ENCODE measurements at regions not wholly inside any gene's neighbourhood (a gene's known extent, or its start where the extent isn't known, plus 50 kb on each side); places are given as distances from the start of the nearest gene placed in this dataset.
"Not testable (repeated sequence)": the region's sequence is repeated elsewhere in the genome, so short reads cannot be mapped to it uniquely, and the experiment has no call there.

DNA sequence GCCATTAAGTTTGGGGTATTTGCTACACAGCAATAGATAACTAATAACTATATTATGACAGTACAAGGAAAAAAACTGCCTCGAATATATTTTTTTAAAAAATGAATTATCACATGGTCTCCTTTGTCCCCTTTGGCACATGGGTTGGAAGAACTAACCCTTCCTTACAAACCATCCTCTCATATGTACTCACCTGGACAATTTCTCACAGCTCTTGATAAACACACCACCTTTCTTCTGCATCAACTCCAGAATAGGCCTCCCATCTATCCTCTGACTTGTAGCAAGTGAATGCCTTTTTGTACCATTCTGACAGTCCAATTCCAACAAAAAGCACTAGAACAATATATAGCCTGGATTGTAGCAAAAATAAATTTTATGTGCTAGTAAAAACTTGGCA, 78.7 kb upstream of the LARP1 start:
- H3K9ac ChIP-seq (ENCODE audit: low read length), result no peak overlapping the region
- no peak overlapping the region for H3K27ac ChIP-seq (ENCODE audit: low read depth, low read length)
- H3K4me3 ChIP-seq (ENCODE audit: low read length), result no peak overlapping the region
- H3K27me3 ChIP-seq (ENCODE audit: control insufficient read depth, insufficient read depth, low read length), result no peaks in the 10 kb centered on the region
- no peaks in the 10 kb centered on the region for H3K36me3 ChIP-seq (ENCODE audit: control insufficient read depth, insufficient read depth, low read length)
- H3K4me1 ChIP-seq (ENCODE audit: control insufficient read depth, insufficient read depth, low read length), result no peaks in the 10 kb centered on the region

- Histone ChIP-seq H3K4me3 (ENCODE audit: low read length) (no peak overlapping the region), H3K9ac (ENCODE audit: low read length) (no peak overlapping the region), H3K27ac (ENCODE audit: low read depth, low read length) (no peak overlapping the region), H3K36me3 (ENCODE audit: control insufficient read depth, insufficient read depth, low read length) (no peaks in the 10 kb centered on the region), H3K4me1 (ENCODE audit: control insufficient read depth, insufficient read depth, low read length) (no peaks in the 10 kb centered on the region), H3K27me3 (ENCODE audit: control insufficient read depth, insufficient read depth, low read length) (no peaks in the 10 kb centered on the region)
These were observed 81.1 kb upstream of the LARP1 start for GRCh38 chr5:154674029-154674428.

DNA sequence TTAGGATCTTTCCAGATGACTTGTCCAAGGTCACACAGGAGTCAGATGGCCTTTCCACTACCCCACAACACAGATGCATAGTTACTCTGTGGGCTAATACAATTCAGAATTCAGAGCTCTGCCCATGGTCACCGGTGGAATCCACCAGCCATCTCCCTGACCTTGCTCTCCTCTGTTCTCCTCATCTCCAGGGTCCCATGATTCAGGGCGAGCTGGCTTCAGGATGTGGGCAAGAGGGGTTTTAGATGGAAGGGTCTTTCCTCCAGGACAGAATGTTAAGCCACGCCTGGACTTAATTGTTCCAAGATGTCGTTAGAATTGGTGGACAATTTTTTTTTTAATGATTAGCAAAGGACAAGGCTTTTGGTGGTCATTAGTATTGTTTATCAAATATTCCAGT, 81.7 kb upstream of the LARP1 start:
- Histone ChIP-seq H3K27me3 (ENCODE audit: control insufficient read depth, insufficient read depth, low read length) (no peaks in the 10 kb centered on the region), H3K4me1 (ENCODE audit: control insufficient read depth, insufficient read depth, low read length) (no peaks in the 10 kb centered on the region), H3K27ac (ENCODE audit: low read depth, low read length) (no peak overlapping the region)

DNA sequence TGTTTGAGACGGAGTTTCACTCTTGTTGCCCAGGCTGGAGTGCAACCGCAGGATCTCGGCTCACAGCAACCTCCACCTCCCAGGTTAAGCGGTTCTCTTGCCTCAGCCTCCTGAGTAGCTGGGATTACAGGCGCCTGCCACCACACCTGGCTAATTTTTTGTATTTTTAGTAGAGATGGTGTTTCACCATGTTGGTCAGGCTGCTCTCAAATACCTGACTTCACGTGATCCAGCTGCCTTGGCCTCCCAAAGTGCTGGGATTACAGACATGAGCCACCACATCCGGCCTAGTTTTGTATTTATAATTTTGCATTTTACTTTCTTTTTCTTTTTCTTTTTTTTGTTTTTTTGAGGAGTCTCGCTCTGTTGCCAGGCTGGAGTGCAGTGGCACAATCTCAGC, 85.3 kb upstream of the LARP1 start:
- H3K27ac ChIP-seq (ENCODE audit: low read depth, low read length); H3K9ac ChIP-seq (ENCODE audit: low read length); H3K36me3 ChIP-seq (ENCODE audit: control insufficient read depth, insufficient read depth, low read length); H3K27me3 ChIP-seq (ENCODE audit: control insufficient read depth, insufficient read depth, low read length); H3K4me3 ChIP-seq (ENCODE audit: low read length); H3K4me1 ChIP-seq (ENCODE audit: control insufficient read depth, insufficient read depth, low read length): not testable (repeated sequence)

More for the DNA sequence above, 81.7 kb upstream of the LARP1 start:
- no peak overlapping the region for H3K4me3 ChIP-seq (ENCODE audit: low read length)
- H3K9ac ChIP-seq (ENCODE audit: low read length), result no peak overlapping the region
- no peaks in the 10 kb centered on the region for H3K36me3 ChIP-seq (ENCODE audit: control insufficient read depth, insufficient read depth, low read length)

DNA sequence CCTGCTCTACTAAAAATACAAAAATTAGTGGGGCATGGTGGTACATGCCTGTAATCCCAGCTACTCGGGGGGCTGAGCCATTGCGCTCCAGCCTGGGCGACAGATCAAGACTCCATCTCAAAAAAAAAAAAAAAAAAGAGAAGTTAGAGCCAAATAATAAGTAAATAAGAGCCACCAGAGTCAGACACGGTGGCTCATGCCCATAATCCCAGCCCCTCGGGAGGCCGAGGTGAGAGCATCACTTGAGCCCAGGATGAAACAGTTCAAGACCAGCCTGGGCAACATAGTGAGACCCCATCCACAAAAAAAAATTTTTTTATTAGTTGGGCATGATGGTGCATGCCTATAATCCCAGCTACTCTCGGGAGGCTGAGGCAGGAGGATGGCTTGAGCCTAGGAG, 85.8 kb upstream of the LARP1 start:
- Histone ChIP-seq H3K9ac (ENCODE audit: low read length) (no peak overlapping the region), H3K27me3 (ENCODE audit: control insufficient read depth, insufficient read depth, low read length) (no peaks in the 10 kb centered on the region), H3K36me3 (ENCODE audit: control insufficient read depth, insufficient read depth, low read length) (no peaks in the 10 kb centered on the region), H3K4me1 (ENCODE audit: control insufficient read depth, insufficient read depth, low read length) (no peaks in the 10 kb centered on the region), H3K4me3 (ENCODE audit: low read length) (no peak overlapping the region), H3K27ac (ENCODE audit: low read depth, low read length) (no peak overlapping the region)

- Histone ChIP-seq H3K9ac (ENCODE audit: low read length) (no peak overlapping the region), H3K36me3 (ENCODE audit: control insufficient read depth, insufficient read depth, low read length) (no peaks in the 10 kb centered on the region)
These were observed 90.3 kb upstream of the LARP1 start for GRCh38 chr5:154664869-154665268.

GRCh38 chr5:154663424-154663823, 91.8 kb upstream of the LARP1 start:
- no peaks in the 10 kb centered on the region for H3K36me3 ChIP-seq (ENCODE audit: control insufficient read depth, insufficient read depth, low read length)
- no peak overlapping the region for H3K4me3 ChIP-seq (ENCODE audit: low read length)
- no peaks in the 10 kb centered on the region for H3K27me3 ChIP-seq (ENCODE audit: control insufficient read depth, insufficient read depth, low read length)
- H3K4me1 ChIP-seq (ENCODE audit: control insufficient read depth, insufficient read depth, low read length), result no peaks in the 10 kb centered on the region
- no peak overlapping the region for H3K9ac ChIP-seq (ENCODE audit: low read length)
- no peak overlapping the region for H3K27ac ChIP-seq (ENCODE audit: low read depth, low read length)

More at GRCh38 chr5:154664869-154665268, 90.3 kb upstream of the LARP1 start:
- Histone ChIP-seq H3K4me1 (ENCODE audit: control insufficient read depth, insufficient read depth, low read length) (no peaks in the 10 kb centered on the region), H3K27ac (ENCODE audit: low read depth, low read length) (no peak overlapping the region), H3K4me3 (ENCODE audit: low read length) (no peak overlapping the region), H3K27me3 (ENCODE audit: control insufficient read depth, insufficient read depth, low read length) (no peaks in the 10 kb centered on the region)

DNA sequence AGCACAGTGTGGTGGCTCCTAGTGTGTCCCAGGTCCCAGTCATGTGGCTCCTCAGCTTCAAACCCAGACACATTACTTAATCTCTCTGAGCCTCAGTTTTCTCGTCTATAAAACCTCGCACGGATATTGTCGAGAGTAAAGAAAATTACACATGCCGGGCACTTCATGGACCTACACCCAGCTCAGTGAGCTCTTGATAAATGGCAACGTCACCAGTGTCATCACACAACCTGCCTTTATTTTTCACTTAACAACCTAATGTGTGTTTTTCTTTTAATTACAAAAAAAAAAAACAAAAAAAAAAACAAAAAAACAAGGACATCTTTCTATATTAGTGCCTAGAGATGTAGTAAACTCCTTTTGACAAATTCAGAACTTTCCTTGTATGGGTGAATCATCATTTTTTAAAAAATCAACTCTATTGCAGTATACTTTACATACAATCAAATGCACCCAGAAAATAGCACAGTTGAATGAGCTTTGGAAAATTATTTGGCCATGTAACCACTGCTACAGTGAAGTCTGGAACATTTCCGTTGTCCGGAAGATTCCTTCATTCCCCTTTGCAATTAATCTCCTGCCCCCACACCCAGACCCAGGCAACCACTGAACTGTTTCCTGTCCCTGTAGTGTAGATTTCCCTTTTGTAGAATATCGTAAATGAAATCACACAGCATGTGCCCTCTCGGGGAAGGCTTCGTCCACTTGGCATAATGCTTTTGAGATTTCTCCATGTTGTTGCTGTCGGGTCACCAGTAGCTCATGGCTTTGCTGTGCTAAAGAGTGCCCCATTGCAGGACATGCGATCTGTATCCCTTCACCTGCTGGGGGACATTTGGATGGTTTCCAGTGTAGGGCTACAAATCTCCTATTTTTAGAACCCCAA, 100.4 kb upstream of the LARP1 start:
- H3K27me3 ChIP-seq (ENCODE audit: control insufficient read depth, insufficient read depth, low read length), result no peaks in the 10 kb centered on the region
- H3K4me1 ChIP-seq (ENCODE audit: control insufficient read depth, insufficient read depth, low read length), result no peaks in the 10 kb centered on the region
- no peak overlapping the region for H3K27ac ChIP-seq (ENCODE audit: low read depth, low read length)
- H3K9ac ChIP-seq (ENCODE audit: low read length), result no peak overlapping the region
- peak overlapping the region; percentile 21 for H3K4me3 ChIP-seq (ENCODE audit: low read length)
- H3K36me3 ChIP-seq (ENCODE audit: control insufficient read depth, insufficient read depth, low read length), result no peaks in the 10 kb centered on the region

GRCh38 chr5:154653764-154654485, 101.3 kb upstream of the LARP1 start:
- H3K4me1 ChIP-seq (ENCODE audit: control insufficient read depth, insufficient read depth, low read length), result no peaks in the 10 kb centered on the region
- peak overlapping the region; percentile 21 for H3K4me3 ChIP-seq (ENCODE audit: low read length)
- no peaks in the 10 kb centered on the region for H3K27me3 ChIP-seq (ENCODE audit: control insufficient read depth, insufficient read depth, low read length)
- H3K36me3 ChIP-seq (ENCODE audit: control insufficient read depth, insufficient read depth, low read length), result no peaks in the 10 kb centered on the region
- H3K27ac ChIP-seq (ENCODE audit: low read depth, low read length), result no peak overlapping the region
- H3K9ac ChIP-seq (ENCODE audit: low read length), result no peak overlapping the region

DNA sequence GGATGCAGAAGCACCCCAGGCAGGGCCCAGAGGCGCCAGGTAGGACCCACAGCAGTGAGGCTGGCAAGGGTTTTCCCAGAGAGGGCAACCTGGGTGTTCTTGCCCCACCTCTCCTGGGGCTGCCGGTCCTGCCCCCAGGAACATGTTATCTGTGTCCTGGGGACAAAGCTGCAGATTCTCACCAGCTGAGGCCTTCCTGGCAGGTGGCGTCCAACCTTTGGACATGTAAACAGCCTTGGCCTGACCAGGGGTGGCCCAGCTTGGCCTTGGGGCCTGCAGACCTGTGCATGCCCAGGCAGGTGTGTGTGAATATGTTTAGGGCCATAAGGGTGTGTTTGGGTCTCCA, 101.8 kb upstream of the LARP1 start:
- Histone ChIP-seq H3K9ac (ENCODE audit: low read length) (no peak overlapping the region), H3K27ac (ENCODE audit: low read depth, low read length) (no peak overlapping the region)

GRCh38 chr5:154652746-154653417, 102.3 kb upstream of the LARP1 start:
- H3K4me1 ChIP-seq (ENCODE audit: control insufficient read depth, insufficient read depth, low read length), result no peaks in the 10 kb centered on the region
- H3K4me3 ChIP-seq (ENCODE audit: low read length), result no peak overlapping the region
- H3K9ac ChIP-seq (ENCODE audit: low read length), result no peak overlapping the region
- H3K36me3 ChIP-seq (ENCODE audit: control insufficient read depth, insufficient read depth, low read length), result no peaks in the 10 kb centered on the region
- H3K27ac ChIP-seq (ENCODE audit: low read depth, low read length), result no peak overlapping the region
- H3K27me3 ChIP-seq (ENCODE audit: control insufficient read depth, insufficient read depth, low read length), result no peaks in the 10 kb centered on the region

More for the DNA sequence above, 101.8 kb upstream of the LARP1 start:
- no peaks in the 10 kb centered on the region for H3K27me3 ChIP-seq (ENCODE audit: control insufficient read depth, insufficient read depth, low read length)
- H3K4me1 ChIP-seq (ENCODE audit: control insufficient read depth, insufficient read depth, low read length), result no peaks in the 10 kb centered on the region
- no peaks in the 10 kb centered on the region for H3K36me3 ChIP-seq (ENCODE audit: control insufficient read depth, insufficient read depth, low read length)
- no peak overlapping the region for H3K4me3 ChIP-seq (ENCODE audit: low read length)

GRCh38 chr5:154651795-154652194, 103.4 kb upstream of the LARP1 start:
- H3K36me3 ChIP-seq (ENCODE audit: control insufficient read depth, insufficient read depth, low read length); H3K27me3 ChIP-seq (ENCODE audit: control insufficient read depth, insufficient read depth, low read length); H3K4me1 ChIP-seq (ENCODE audit: control insufficient read depth, insufficient read depth, low read length); H3K9ac ChIP-seq (ENCODE audit: low read length); H3K4me3 ChIP-seq (ENCODE audit: low read length); H3K27ac ChIP-seq (ENCODE audit: low read depth, low read length): not testable (repeated sequence)
